ENCODE measurements at regions not wholly inside any gene's neighbourhood (a gene's known extent, or its start where the extent isn't known, plus 50 kb on each side); places are given as distances from the start of the nearest gene placed in this dataset.
"Not testable (repeated sequence)": the region's sequence is repeated elsewhere in the genome, so short reads cannot be mapped to it uniquely, and the experiment has no call there.

DNA sequence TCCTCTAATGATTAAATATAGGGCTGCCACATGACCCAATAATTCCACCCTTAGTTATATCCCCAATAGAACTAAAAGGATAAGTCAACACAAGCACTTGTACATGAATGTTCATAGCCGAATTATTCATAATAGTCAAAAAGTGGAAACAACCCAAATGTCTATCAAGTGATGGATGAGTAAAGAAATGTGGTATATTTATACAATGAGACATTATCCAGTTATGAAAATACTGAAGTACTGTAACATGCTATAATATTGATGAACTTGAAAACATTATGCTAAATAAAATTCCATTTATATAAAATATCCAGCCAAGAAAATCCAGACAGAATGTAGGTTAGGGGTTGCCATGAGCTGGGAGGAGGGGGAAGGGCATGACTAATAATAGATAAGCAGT, 436.7 kb upstream of the AADAT start:
- no peak for DNase-seq

DNA sequence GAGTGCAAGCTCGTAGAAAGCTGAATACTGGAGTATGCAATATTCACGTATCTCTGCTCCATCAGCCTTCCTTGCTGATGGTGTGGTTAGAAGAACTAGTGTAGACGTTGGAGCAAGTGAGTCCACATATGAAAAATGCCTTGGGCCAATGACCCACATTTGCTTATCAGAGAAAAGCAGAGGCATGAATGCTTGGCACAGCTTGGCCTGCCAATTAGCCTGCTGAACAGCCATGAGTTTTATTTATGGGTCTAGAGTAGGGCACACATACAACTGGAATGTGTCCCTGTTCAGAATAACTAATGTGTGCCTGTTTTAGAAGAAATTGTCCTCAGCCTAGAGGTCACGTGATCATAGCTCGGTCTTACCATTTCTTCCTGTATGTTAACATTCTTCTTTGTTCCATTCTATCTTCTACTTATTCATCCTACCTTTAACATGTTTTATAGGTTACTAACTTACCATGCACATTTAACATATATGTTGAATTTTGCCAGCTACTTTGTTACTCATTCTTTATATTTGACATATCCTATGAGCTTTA, 432.7 kb upstream of the AADAT start:
- no peak for DNase-seq

DNA sequence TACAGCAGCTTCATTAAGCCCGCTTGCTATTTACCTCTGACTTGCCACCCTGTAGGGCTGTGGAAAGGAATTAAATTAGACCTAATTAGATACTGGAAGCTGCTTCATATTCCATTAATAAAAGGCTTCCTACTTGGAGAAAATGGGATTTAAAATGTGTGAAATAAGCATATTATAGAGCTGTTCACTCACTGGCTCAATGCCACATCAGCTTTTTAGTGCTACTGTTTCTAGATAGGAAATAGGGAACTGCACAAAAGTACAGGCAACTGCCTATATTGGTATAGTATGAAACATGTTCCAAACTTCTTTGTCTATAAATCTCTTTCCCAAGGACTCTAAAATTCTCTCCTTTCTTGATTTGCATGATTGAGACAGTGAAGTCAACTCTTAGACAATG, 407.9 kb upstream of the AADAT start:
- DNase-seq: no peak

DNA sequence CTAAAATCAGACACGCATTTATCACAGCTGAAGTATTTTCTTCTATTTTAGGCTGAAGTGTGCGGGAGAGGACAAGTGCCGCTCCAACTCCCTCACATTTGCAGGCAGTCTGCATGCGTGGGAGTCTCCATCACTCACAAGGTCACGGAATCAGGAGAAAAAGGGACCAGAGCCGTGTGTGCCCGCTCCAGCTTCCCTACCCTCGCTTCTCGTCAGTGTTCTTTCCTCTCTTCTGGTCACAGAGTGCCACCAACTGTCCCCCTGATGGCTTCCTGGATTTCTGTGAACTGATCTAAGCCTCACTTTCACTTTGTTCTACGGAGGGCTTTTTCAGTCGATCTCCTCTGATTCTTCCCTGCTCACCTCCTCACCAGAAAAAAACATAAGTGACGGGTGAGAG, 407.4 kb upstream of the AADAT start:
- peak; percentile 66 for DNase-seq

DNA sequence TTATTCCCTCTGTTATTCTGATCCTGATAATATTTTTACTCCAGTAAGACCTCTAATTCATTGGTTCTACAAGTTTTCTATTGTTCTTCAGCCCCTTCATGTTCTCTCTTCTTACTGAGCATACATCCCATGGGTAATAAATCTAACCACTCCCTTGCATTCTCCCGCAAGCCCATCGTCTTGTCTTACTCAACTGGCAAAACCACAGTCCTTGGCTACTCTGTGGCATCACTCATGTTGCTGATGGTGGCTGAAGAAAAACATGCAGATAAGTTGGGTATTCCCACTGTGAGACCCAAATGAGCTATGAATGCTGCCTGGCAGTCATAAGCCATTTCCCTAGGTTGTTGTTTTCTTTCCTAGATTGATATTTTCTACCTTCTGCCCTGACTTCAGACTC, 402.2 kb upstream of the AADAT start:
- no peak for DNase-seq

DNA sequence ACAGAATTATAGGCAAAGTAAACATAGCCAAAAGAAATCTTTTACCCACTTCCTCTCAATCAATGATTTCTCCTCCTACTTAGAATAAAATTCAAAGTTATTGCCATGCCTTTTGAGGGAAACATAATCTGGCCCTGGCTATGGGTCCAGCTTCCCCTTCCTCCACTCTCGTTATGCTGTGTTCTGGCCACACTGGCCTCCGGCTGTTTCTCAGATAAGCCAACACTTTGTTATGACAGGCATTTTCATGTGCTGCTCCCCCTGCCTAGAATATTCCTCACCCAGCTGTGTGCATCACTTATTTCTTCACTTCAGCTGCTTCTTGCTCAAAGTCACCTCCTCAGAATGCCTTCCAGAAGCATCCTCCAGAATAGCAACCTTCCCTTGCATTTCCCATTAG, 386.6 kb upstream of the AADAT start:
- DNase-seq: no peak

DNA sequence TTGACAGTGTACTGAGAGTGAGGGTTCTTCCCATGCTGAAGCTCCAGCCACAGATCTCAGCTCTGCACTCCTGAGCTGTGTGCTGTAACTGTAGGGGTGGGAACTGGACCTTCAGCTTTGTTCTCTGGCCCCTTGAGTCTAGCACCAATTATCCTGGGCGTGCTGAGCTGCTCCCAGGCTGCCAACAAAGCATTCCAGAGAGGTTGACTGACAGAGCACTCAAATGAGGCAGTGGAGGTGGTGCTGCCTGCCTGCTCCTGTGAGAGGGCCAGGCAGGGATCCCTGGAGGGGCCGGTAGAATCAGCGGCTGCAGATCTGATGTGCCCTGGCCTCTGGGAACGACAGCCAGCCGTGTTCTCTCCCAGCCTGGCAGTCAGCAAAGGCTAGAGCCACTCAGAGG, 375.7 kb upstream of the AADAT start:
- DNase-seq: no peak

DNA sequence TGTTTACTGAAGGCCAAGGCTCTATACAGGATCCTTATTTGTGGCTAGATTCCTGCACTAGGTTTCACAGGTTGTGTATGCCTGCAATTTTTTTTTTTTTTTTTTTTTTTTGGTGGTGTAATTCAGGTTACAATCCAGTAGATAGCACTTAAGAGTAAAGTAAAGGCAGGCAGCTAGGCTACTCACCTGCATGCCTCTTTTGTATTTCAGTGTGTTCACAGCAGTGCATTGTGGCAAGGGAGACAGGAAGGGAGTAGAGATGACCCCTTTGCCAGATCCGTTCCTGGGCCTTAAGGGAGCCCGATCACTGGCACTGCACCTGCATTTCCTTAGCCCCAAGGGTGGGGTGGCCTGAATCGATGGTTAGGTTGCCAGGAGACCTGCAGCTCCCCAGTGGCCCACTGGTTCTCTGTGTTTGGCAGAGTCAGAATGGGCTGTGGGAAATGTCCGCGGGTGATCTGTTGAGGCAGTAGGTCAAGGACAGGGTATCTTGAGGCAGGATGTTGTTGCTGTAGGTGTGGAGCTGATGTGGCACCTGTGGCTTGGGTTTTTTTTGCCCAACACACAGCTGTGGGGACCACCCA, 374.9 kb upstream of the AADAT start:
- DNase-seq: no peak

DNA sequence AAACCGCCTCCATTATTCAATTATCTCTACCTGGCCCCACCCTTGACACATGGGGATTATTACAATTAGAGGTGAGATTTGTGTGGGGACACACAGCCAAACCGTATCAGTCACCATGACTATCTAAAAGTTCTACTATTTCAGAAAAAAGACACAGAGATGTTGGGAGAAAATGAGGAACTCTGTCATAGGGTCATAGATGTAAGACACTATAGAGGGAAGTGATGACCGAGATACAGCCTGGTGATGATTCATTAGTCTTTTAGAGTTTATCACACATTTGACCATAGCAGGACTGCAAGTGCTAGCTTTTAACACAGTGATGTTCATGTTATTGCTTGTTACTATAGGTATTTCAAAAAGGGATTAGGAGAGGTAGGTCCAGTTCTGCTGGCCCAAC, 357.0 kb upstream of the AADAT start:
- DNase-seq: no peak

DNA sequence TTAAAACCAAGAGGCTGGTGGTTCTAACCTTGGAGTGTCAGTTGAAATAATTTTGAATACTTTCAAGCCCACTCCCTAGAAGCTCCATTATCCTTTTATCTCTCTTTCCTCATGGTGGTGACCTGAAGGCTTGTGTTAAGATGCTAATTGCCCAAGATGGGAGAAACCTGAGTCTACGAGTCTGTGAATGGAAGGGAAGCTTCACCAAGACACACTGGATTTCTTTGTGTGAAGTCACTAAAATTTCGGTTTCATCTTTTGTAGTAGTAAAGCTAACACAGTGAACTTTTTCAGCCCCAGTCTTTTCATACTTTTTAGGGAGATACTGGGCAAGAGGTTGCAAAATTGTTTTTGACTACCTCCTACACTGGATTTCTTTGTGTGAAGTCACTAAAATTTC, 351.4 kb upstream of the AADAT start:
- DNase-seq: not testable (repeated sequence)

DNA sequence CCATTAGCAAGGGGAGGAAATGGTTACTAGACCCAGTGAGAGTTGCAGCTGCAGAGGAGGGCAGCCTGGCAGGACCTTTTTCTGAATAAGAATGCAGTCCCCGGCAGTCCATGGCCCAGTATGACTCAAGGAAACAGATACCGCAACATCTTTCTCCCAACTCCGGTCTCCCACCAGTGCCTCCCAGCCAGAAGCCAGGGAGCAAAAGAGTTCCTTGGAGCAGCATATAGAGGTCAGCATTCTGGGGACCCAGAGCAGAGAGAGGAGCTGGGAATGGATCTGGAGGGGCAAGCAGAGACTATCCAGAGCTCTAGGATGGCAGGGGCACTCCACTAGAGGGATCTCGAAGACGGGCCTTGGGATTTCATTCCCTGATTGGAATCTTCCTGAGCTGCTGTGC, 339.2 kb upstream of the AADAT start:
- no peak for DNase-seq

DNA sequence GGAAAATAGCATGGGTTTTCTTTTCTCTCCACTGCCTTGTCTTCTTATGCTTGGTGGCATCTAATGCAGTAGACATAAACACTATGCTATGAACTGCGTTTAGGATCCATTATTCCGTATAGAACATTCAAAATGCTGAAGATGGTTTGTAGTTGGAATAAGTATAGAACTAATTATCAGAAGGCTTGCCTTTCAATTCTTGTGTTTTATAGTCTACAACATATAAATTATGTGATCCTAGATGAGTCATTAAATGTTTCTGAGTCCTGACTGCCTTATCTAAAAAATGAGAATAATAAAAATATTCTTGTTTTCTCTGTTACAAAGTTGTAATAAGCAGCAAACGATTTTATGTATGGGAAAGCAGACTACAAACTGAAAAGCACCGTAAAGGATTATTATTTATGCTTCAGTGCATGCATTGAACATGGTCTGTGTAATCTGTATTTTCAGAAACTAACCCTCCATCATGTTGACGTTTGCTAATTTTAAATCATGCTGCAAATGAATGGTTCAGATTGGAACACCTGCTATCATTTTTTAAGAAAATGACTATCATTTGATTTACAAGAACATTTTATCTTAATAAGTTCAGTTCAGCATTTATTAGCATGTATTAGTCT, 335.9 kb upstream of the AADAT start:
- DNase-seq: peak; percentile 27

DNA sequence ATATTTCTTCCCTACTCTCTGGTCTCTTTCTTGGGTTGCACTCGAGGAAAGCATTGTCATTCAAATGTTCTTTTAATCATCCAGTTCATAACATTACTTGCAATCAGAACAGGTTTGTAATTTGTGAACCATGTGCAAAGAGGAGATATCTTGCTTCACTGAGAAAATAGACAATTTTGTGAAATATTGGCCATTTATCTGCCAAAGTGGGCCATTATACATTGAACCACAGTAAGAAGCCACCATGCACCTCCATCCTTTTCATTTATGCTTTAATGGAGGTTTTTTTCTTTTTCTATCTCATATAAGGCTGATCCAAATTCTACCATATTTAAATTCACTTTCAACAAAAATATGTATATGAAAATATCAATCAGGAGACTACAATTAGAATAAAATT, 335.3 kb upstream of the AADAT start:
- no peak for DNase-seq

DNA sequence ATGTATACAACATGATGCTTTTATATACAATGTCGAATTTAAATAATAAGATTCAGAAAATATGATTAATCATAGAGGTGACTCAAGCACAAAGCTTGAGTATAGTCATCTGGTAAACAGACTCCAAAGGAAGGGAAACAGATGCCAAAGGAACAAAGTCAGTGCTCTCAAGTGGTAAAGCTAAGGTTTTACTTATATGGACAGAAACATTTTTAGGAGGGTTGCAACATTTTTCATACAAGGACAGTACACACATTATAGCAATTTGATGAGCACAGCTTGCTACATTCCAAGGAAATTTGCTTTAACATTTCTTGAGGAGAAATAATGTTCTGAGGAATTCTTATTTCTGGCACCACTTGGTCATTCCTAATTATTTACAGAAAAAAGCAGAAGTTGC, 333.4 kb upstream of the AADAT start:
- DNase-seq: no peak

DNA sequence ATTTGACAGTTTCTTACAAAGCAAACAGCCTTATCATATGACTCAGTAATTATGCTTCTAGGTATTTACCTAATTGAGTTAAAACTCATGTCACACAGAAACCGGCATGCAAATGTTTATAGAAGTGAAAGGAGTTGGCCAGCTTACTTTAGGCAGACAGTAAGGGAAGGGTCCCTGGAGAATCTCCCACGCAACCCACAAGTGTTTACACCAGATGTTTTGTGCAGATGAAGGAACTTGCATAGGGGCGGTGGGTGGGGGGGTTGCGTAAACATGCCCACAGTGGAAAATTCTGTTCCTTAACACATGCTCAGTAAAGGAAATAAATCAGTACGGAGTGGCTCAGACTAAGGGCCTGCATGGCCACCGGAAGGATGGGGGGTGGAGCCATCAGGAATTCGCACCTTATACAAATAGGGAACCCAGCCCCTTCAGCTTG, 330.5 kb upstream of the AADAT start:
- peak; percentile 45 for DNase-seq

DNA sequence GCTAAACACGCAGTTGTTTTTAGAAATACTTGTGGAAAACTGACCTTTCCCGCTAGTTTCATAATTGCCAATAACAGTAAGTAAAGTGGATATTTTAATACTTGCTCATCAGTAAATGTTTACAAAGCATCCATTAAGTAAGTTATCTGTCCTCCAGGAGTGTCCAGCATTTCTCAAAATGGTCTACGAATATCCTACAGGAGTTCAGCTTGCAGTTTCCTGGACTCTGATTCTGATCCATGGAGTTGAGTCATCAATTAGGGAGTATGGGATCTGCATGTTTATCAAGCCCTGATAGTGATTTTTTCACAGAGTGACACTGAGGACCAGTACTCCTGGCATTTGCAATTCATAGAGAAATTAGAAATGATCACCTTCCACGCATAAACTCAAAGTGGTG, 325.2 kb upstream of the AADAT start:
- no peak for DNase-seq

DNA sequence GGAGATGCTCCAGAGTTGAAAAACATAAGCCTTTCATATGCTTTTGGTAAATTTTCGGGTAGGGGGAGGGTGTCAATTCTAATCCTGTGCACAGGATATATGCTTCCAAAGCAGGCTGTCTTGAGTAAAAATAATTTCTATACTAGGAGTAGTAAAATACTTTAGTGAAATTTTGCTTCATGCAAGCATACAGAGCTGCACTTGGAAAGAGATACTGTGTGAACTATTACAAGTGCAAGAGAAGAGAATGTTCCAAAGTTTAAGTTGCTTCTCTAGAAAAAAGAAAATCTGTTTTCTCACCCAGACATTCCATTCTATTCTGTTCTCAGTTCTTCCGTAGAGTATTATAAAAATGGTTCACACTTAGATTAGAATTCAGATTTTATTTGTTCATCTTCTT, 324.6 kb upstream of the AADAT start:
- no peak for DNase-seq

DNA sequence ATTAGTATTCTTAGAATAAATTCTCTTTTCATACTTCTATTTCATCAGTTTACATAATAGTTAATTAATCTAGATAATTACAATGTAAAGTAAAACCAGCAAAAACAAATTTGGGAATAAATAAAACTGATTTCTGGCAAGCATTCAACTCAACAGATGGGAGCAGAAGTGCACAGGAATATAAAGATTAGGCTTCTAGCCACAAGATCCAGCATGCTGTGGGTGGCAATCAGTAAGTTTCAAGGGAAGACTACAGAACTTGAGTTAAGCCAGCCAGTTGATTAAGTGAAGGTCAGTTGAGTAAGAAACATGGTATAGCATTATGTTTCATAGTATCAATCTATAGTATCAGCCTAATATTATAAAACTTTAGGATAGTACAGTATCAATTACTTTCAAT, 324.2 kb upstream of the AADAT start:
- no peak for DNase-seq

DNA sequence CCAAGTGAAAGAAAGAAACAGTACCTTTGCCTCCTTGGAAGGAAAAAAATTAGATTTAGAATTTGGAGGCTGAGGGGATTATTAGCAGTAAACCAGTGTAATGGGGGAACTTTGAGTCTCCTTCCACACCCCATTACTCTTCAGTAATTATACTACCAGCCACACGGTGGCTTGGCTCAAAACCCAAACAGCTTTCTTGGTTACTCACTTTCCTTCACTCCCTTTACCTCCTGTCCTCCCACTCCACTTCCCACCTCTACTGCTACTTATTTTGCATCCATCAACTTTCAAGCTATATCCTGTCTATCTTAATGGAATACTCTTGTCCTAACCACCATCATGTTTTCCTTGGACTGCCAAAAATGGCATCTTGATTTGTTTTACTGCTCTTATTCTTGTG, 310.6 kb upstream of the AADAT start:
- no peak for DNase-seq

DNA sequence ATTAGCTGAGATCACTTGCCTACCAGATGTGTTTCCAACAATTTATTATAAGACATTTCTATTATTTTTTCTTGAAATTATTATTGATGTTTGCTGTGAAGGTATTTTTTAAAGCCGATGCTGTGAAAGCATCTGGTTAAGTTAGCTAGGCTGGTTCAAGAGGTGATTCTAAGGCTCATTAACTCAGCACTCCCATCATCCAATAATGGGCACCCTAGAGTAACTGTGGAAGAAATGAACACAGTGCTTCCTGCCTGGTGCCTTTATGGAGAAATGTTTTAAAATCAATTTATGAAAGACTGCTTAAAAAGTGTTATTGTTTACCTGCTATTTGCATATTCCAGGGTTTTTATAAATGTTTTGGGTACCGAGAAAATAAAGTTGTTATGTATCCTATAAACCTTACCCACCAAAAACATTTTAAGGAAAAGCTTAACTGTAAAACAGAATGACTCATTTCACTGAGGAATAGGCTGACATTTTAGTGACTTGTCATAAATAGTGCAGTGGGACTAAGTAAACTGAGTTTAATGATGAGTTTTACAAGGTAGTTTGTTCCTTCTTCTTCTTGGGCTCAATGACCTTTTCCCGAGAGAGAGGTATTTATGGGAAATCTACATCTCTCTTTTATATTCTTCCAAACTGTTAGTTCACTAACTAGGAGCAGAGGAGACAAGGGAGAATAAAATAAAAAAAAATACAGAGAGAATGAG, 310.0 kb upstream of the AADAT start:
- DNase-seq: no peak

DNA sequence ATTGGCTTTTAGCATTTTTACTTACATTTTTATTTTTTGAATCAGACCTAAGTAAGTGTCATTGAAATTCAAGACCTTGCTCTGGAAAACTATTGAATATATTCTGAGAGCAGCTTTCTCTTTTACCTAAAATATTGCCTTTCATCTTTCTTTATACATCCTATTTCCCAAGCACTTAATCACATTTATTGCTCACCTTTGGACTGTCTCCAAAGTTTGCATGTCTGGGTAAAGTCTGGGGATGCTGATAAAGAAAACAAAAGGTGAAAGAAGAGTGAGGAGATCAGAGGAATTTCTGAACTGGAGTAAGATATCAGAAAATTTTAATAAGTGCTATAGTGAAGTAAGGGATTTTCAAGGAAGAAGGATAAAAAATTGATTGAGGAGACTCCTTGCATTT, 308.5 kb upstream of the AADAT start:
- DNase-seq: no peak

DNA sequence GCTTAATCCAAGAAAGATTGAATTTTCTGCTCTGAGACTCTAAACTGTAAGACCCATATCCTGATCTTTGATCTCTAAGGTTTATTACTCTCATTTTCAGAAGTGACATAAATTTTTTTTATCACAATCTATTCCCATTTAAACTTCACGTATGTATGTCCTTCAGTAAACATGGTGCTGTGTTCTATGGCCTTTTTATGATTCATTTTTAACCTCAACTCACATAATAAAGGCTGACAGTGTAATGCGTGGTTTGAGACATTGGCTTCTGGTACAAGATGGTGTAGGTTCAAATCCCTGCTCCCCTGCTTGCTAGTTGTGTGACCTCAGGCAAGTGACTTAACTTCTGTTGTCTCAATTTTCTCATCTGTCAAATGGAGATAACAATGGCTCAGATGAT, 306.0 kb upstream of the AADAT start:
- DNase-seq: no peak

DNA sequence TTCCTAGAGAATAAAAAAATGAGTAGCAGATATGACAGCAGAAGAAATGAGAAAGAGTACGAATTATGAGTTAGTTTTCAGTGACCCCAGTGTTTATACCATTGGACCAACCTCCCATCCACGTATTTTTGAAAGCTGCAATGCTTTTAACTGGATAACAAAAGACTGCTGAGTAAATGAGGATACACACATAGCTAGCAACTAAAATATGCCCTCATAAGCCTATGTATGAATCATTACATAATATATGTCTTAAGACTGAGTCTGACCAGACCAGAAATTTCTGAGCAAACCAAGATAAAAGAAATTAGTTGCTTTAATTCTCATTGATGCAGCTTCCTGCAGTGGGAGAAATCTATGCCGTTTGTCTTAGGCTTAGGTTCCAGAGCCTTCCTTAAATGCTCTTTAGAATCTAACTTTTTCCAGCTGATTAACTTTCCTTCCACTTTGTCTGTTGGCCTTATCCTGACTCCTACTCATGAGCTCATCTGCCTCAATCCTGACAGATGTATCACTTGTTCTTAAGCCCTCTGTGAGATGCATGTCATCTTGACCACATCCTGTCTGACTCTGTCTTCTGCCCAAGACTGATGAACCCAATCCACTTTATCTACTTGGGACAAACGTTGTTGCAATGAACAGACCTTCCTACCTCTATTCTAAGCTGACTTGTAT, 301.4 kb upstream of the AADAT start:
- no peak for DNase-seq

DNA sequence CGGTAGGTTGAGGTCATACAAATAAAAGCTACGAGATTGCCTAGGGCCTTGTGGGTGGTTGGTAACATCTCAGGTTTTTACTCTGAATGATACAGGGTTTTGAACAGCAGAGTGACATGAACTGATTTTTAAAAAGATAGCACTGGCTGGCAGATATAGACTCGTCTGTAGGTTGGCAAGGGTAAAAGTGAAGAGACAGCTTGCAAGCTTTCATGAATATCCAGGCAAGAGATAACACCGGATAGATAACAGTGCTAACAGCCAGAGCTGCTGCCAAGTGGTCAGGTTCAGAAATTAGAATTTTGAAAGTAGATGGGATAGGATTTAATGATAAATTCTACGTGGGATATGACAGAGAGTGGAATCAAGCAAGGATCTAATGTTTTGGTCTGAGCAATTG, 299.7 kb upstream of the AADAT start:
- no peak for DNase-seq

Data from COR-L47 (cell line).